GM12878 (cell line): ENCODE measurements at regions not wholly inside any gene's neighbourhood (a gene's known extent, or its start where the extent isn't known, plus 50 kb on each side); places are given as distances from the start of the nearest gene placed in this dataset.

Source experiments
- CBFB ChIP-seq: IDR thresholded peaks from 2 replicates; pipeline ENCODE4 v1.6.1; 2016; ENCODE audit warnings: antibody characterized with exemption, low read depth
- CREB1 ChIP-seq: IDR thresholded peaks from 2 replicates; pipeline ENCODE4 v1.6.1; 2012; ENCODE audit warnings: low read depth, mild to moderate bottlenecking, inconsistent platforms
- CREM ChIP-seq: IDR thresholded peaks from 2 replicates; pipeline ENCODE4 v1.6.1; 2014; ENCODE audit warnings: antibody characterized with exemption, low read depth
- JUNB ChIP-seq: IDR thresholded peaks from 2 replicates; pipeline ENCODE4 v1.6.1; 2016; ENCODE audit warnings: antibody characterized with exemption, mild to moderate bottlenecking
- POLR2A ChIP-seq: IDR thresholded peaks from 2 replicates; pipeline ENCODE4 v1.6.1; 2011; ENCODE audit warnings: low read depth, mild to moderate bottlenecking, low read length
- TAF1 ChIP-seq: IDR thresholded peaks from 2 replicates; pipeline ENCODE4 v1.6.1; 2011; ENCODE audit warnings: mild to moderate bottlenecking, low read depth, low read length, borderline replicate concordance
- TCF7 ChIP-seq: IDR thresholded peaks from 2 replicates; pipeline ENCODE4 v1.6.1; 2014; ENCODE audit warnings: antibody characterized with exemption, borderline replicate concordance
- TF ChIP-seq, protein P1 (sequence below), 3 experiments: IDR thresholded peaks in 2 of 3; conservative IDR thresholded peaks in 1 of 3; 2 replicates each; pipeline ENCODE4 v1.5.1; 2011; ENCODE audit warnings: low read depth in 3 of 3, low read length in 3 of 3, mild to moderate bottlenecking in 3 of 3, control low read depth in 2 of 3, moderate library complexity in 2 of 3, inconsistent platforms in 1 of 3, mixed read lengths in 1 of 3; ENCODE audit not compliant: control insufficient read depth in 2 of 3, insufficient read depth in 1 of 3; ENCODE audit errors: extremely low read depth in 1 of 3
- TF ChIP-seq, protein P2 (sequence below): IDR thresholded peaks from 2 replicates; pipeline ENCODE4 v1.6.1; 2012; ENCODE audit warnings: improper control_type of control experiment, low read depth, low read length; ENCODE audit not compliant: insufficient replicate concordance
- TF ChIP-seq, protein P3 (sequence below): IDR thresholded peaks from 2 replicates; pipeline ENCODE4 v1.6.1; 2011; ENCODE audit warnings: low read depth, mild to moderate bottlenecking, low read length, moderate library complexity, borderline replicate concordance; ENCODE audit errors: extremely low read depth

DNA sequence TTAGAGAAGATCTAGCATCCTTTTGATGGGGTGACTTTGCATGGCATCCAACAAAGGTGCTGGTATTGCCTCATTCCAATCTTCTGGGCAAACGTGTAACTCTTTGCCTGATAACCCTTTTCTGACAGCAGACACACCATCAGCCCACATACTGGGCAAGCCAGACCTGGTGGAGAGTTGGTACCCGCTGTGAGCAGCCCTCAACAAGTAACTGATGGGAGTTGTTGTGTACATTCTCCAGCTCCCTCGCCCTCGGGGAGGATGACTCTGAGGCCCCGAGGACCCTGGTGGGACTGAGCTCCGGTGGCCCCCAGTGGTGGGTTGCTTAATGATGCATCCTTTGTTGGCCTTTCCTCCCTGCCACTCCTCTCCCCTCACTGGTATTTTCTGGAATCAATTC, 102.4 kb upstream of the SLC6A11 start:
- TF ChIP-seq, protein P1, sequence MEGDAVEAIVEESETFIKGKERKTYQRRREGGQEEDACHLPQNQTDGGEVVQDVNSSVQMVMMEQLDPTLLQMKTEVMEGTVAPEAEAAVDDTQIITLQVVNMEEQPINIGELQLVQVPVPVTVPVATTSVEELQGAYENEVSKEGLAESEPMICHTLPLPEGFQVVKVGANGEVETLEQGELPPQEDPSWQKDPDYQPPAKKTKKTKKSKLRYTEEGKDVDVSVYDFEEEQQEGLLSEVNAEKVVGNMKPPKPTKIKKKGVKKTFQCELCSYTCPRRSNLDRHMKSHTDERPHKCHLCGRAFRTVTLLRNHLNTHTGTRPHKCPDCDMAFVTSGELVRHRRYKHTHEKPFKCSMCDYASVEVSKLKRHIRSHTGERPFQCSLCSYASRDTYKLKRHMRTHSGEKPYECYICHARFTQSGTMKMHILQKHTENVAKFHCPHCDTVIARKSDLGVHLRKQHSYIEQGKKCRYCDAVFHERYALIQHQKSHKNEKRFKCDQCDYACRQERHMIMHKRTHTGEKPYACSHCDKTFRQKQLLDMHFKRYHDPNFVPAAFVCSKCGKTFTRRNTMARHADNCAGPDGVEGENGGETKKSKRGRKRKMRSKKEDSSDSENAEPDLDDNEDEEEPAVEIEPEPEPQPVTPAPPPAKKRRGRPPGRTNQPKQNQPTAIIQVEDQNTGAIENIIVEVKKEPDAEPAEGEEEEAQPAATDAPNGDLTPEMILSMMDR (IDR thresholded peaks at IDR 0.05 in 2 of 3, conservative IDR thresholded peaks at IDR 0.05 in 1 of 3; ENCODE audit: control insufficient read depth in 2 of 3, extremely low read depth in 1 of 3, insufficient read depth in 1 of 3, low read depth in 3 of 3, low read length in 3 of 3): no peak
- TF ChIP-seq, protein P2, sequence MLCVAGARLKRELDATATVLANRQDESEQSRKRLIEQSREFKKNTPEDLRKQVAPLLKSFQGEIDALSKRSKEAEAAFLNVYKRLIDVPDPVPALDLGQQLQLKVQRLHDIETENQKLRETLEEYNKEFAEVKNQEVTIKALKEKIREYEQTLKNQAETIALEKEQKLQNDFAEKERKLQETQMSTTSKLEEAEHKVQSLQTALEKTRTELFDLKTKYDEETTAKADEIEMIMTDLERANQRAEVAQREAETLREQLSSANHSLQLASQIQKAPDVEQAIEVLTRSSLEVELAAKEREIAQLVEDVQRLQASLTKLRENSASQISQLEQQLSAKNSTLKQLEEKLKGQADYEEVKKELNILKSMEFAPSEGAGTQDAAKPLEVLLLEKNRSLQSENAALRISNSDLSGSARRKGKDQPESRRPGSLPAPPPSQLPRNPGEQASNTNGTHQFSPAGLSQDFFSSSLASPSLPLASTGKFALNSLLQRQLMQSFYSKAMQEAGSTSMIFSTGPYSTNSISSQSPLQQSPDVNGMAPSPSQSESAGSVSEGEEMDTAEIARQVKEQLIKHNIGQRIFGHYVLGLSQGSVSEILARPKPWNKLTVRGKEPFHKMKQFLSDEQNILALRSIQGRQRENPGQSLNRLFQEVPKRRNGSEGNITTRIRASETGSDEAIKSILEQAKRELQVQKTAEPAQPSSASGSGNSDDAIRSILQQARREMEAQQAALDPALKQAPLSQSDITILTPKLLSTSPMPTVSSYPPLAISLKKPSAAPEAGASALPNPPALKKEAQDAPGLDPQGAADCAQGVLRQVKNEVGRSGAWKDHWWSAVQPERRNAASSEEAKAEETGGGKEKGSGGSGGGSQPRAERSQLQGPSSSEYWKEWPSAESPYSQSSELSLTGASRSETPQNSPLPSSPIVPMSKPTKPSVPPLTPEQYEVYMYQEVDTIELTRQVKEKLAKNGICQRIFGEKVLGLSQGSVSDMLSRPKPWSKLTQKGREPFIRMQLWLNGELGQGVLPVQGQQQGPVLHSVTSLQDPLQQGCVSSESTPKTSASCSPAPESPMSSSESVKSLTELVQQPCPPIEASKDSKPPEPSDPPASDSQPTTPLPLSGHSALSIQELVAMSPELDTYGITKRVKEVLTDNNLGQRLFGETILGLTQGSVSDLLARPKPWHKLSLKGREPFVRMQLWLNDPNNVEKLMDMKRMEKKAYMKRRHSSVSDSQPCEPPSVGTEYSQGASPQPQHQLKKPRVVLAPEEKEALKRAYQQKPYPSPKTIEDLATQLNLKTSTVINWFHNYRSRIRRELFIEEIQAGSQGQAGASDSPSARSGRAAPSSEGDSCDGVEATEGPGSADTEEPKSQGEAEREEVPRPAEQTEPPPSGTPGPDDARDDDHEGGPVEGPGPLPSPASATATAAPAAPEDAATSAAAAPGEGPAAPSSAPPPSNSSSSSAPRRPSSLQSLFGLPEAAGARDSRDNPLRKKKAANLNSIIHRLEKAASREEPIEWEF: no peak
- TF ChIP-seq TAF1 (no peak), POLR2A (no peak), CREM (no peak), CBFB (no peak), JUNB (no peak), TCF7 (no peak), CREB1 (no peak)
- TF ChIP-seq, protein P3, sequence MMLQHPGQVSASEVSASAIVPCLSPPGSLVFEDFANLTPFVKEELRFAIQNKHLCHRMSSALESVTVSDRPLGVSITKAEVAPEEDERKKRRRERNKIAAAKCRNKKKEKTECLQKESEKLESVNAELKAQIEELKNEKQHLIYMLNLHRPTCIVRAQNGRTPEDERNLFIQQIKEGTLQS: no peak
